ENCODE measurements at regions not wholly inside any gene's neighbourhood (a gene's known extent, or its start where the extent isn't known, plus 50 kb on each side); places are given as distances from the start of the nearest gene placed in this dataset.

DNA sequence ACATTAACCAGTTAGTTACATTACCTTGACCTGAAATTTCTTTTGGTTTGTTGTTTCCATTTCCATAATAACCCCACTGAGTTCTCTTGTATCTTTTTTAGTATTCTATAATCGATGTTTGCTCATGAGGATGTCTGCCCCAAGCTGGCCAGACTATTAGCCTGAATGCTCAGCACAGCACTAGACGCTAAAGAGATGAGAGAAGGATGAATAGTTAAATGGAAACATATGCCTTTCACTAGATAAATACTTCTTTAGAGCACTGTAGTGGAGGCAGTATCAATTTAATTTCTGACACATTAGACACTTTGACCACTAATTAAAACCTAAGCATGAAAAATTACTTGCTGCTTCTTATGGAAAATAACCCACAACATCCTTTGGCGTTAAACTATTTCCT, 654.9 kb upstream of the KCNMB2 start:
- no peak for DNase-seq (ENCODE audit: low read depth)
- TF ChIP-seq, protein P1, sequence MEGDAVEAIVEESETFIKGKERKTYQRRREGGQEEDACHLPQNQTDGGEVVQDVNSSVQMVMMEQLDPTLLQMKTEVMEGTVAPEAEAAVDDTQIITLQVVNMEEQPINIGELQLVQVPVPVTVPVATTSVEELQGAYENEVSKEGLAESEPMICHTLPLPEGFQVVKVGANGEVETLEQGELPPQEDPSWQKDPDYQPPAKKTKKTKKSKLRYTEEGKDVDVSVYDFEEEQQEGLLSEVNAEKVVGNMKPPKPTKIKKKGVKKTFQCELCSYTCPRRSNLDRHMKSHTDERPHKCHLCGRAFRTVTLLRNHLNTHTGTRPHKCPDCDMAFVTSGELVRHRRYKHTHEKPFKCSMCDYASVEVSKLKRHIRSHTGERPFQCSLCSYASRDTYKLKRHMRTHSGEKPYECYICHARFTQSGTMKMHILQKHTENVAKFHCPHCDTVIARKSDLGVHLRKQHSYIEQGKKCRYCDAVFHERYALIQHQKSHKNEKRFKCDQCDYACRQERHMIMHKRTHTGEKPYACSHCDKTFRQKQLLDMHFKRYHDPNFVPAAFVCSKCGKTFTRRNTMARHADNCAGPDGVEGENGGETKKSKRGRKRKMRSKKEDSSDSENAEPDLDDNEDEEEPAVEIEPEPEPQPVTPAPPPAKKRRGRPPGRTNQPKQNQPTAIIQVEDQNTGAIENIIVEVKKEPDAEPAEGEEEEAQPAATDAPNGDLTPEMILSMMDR (conservative IDR thresholded peaks at IDR 0.05; ENCODE audit: low read depth, low read length) = no peak
- no peak overlapping the region for H3K4me3 ChIP-seq (ENCODE audit: low read length)

DNA sequence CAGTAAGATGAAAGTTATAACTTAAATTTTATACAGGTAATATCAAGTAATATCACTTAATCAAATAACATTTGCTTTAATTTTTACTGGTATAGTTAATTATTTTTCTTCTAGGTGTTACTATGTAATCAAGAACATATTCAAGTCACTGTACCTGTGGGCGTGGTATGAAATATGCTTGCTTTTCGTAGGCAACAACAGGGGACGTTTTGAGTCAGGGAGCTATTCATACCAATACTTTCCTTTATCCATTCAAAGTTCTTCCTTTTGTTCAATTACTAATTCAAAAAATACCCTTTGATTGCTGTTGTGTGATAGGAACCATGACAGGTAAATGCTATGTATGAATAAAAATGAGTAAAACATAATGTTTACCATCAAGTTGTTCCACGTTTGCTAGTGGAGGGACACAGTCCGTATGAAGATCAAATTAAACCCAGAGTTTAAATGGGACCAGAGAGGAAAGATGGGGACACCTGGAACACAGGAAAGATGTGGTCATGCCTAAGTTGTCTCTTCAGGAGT, 654.0 kb upstream of the KCNMB2 start:
- TF ChIP-seq, protein P1 (conservative IDR thresholded peaks at IDR 0.05; ENCODE audit: low read depth, low read length) = no peak
- H3K4me3 ChIP-seq (ENCODE audit: low read length) = no peak overlapping the region
- no peak for DNase-seq (ENCODE audit: low read depth)

DNA sequence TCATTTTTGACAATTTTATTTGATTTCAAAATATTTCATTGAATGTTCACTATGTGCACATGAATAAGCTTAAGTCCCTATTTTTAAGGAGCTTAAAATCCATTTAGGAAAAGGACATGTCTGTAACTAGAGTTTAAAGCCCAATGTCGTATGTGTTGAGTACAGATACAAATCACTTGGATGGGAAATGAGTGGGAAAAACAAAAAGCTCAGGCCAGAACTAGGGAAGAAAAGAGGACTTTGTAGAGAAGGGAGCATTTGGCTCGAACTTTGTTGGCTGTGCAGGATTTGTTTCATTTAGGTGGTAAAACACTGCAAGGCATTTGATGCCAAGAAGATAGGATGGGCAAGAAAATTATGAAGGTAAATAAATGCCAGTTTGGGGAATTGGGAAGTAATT, 653.1 kb upstream of the KCNMB2 start:
- DNase-seq (ENCODE audit: low read depth) = no peak
- TF ChIP-seq, protein P1 (conservative IDR thresholded peaks at IDR 0.05; ENCODE audit: low read depth, low read length) = no peak
- no peak overlapping the region for H3K4me3 ChIP-seq (ENCODE audit: low read length)

DNA sequence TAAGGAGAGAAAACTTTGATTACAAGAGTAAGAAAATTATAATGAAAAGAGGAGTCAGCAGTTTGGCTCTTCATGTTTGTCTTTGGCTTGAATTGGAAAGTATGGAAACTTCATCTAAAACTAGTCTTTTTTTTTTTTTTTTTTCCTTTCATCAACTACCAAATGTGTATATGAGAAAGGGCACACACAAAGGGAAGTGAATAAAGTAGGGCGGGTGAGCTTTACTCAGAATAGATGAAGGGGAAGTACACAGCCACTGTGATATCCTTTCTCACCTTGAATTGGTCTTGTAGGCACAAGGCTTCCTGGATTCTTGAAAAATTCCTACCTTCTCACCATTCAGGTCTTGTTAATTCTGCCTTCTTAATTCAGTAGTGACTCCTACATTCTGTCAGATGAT, 652.3 kb upstream of the KCNMB2 start:
- TF ChIP-seq, protein P1 (conservative IDR thresholded peaks at IDR 0.05; ENCODE audit: low read depth, low read length) = no peak
- no peak for DNase-seq (ENCODE audit: low read depth)
- no peak overlapping the region for H3K4me3 ChIP-seq (ENCODE audit: low read length)

DNA sequence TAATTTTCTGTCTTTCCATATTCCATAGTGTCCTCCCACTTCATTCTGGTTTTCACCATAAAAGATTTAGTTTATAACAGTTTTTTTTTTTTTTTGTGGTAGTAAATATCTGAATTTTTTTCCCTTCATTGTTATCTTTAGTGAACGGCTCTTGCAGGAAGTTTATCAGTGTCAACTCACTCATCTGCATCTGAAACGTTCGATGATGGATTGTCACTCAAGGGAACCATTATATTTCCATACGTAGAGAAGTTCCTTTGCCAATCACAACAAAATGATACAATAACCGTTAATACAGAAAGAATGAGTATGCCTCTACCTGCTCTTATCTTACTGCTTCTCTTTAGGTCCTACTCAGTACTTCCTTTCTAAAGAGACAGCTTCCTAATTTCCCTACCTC, 651.2 kb upstream of the KCNMB2 start:
- no peak for DNase-seq (ENCODE audit: low read depth)
- no peak overlapping the region for H3K4me3 ChIP-seq (ENCODE audit: low read length)
- TF ChIP-seq, protein P1 (conservative IDR thresholded peaks at IDR 0.05; ENCODE audit: low read depth, low read length) = no peak

DNA sequence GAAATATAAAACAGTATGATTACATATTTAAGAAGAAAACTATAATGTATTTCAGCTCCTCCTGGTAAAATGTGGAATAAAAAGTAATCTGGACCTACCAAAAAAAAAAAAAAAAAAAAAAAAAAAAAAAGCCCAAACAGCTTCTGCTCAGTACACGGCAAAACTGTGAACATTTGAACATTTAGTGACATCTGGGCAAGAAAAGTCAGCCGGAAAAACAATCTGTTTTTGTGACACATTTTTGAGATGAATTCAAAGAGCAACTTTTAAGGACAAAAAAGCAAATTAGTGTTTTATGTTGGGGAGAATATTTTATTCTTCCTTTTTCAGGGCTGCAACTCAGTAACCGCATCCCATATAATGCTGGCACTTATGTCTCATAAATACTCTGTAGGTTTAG, 649.7 kb upstream of the KCNMB2 start:
- TF ChIP-seq, protein P1 (conservative IDR thresholded peaks at IDR 0.05; ENCODE audit: low read depth, low read length) = no peak
- no peak overlapping the region for H3K4me3 ChIP-seq (ENCODE audit: low read length)
- no peak for DNase-seq (ENCODE audit: low read depth)

DNA sequence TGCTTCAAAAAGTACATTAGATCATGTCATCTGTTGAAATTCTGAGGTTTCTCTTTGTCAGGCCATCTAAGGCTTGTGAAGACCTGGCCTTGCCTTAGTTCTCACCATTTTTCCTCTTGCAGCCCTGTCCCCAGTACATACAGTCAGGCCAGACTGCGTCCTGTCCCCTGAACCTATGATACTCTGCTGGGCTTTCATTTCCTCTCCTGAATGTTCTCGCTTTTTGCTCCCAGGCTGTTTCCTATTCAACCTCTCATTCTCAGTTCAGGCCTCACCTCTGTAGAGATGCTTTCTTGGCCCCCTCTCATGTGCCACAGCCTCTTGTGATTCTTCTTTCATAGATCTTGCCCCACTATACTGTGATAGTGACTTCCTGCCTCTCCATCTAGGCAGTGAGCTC, 648.8 kb upstream of the KCNMB2 start:
- no peak overlapping the region for H3K4me3 ChIP-seq (ENCODE audit: low read length)
- DNase-seq (ENCODE audit: low read depth) = no peak
- TF ChIP-seq, protein P1 (conservative IDR thresholded peaks at IDR 0.05; ENCODE audit: low read depth, low read length) = no peak
